ENCODE measurements at regions not wholly inside any gene's neighbourhood (a gene's known extent, or its start where the extent isn't known, plus 50 kb on each side); places are given as distances from the start of the nearest gene placed in this dataset.
"Not testable (repeated sequence)": the region's sequence is repeated elsewhere in the genome, so short reads cannot be mapped to it uniquely, and the experiment has no call there.

DNA sequence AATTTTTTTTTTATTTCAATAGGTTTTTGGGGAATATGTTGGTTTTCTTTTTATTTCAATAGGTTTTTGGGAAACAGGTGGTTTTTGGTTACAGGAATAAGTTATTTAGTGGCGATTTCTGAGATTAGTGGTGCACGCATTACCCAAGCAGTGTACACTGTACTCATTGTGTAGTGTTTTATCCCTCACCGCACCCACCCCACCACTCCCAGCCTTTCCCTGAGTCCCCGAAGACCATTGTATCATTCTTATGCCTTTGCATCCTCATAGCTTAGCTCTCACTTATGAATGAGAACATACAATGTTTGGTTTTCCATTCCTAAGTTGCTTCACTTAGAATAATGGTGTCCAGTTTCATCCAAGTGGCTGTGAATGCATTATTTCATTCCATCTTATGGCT, 2142.4 kb upstream of the DEFB115 start:
- in situ Hi-C loops (cut with MboI); H3K4me3 ChIP-seq: not testable (repeated sequence)
- WGBS, 2 experiments (ENCODE audit: low coverage in 1 of 2, low lambda C conversion rate in 2 of 2, missing lambda C conversion rate in 2 of 2), result 22% methylated on average over 4 of the region's 4 CpGs

GRCh38 chr20:29119141-29119540, 2138.3 kb upstream of the DEFB115 start:
- Histone ChIP-seq H3K9me3 (ENCODE audit: low read depth) (no peaks in the 10 kb centered on the region), H2AFZ (no peak overlapping the region), H3K79me2 (ENCODE audit: insufficient read depth) (no peaks in the 10 kb centered on the region), H3K27me3 (replicated peaks; ENCODE audit: insufficient read depth) (no peaks in the 10 kb centered on the region), H3K36me3 (ENCODE audit: low read depth) (no peaks in the 10 kb centered on the region), H3K9me2 (ENCODE audit: insufficient read depth) (no peaks in the 10 kb centered on the region), H3K4me1 (ENCODE audit: insufficient read depth) (no peaks in the 10 kb centered on the region), H3F3A (ENCODE audit: insufficient read depth) (no peaks in the 10 kb centered on the region), H3K9ac (no peak overlapping the region), H4K20me1 (ENCODE audit: insufficient read depth) (no peaks in the 10 kb centered on the region), H3K4me3 (no peak overlapping the region), H3K27ac (no peak overlapping the region), H3K4me2 (ENCODE audit: unreplicated experiment) (no peak overlapping the region)
- in situ Hi-C loops (cut with MboI), result no loop called here
- DNase-seq, result no peak
- TF ChIP-seq EZH2 (IDR thresholded peaks at IDR 0.05; ENCODE audit: insufficient read depth, poor library complexity, severe bottlenecking) (no peak), EZH2phosphoT487 (IDR thresholded peaks at IDR 0.05; ENCODE audit: insufficient read depth, low read depth) (no peak)
- WGBS, 2 experiments (ENCODE audit: low coverage in 1 of 2, low lambda C conversion rate in 2 of 2, missing lambda C conversion rate in 2 of 2), result 13 to 17% methylated on average over 7 of the region's 7 CpGs

More for the DNA sequence above, 2142.4 kb upstream of the DEFB115 start:
- not testable (repeated sequence) for H3K9ac ChIP-seq; H2AFZ ChIP-seq; DNase-seq; H3K4me2 ChIP-seq (ENCODE audit: unreplicated experiment); H3K36me3 ChIP-seq (ENCODE audit: low read depth); H3K9me2 ChIP-seq (ENCODE audit: insufficient read depth); H3K27me3 ChIP-seq (replicated peaks; ENCODE audit: insufficient read depth); H3K4me1 ChIP-seq (ENCODE audit: insufficient read depth); H3K79me2 ChIP-seq (ENCODE audit: insufficient read depth); H3F3A ChIP-seq (ENCODE audit: insufficient read depth); H4K20me1 ChIP-seq (ENCODE audit: insufficient read depth); H3K9me3 ChIP-seq (ENCODE audit: low read depth); H3K27ac ChIP-seq

- H3K36me3 ChIP-seq (ENCODE audit: low read depth); H3F3A ChIP-seq (ENCODE audit: insufficient read depth); H2AFZ ChIP-seq; H3K79me2 ChIP-seq (ENCODE audit: insufficient read depth); in situ Hi-C loops (cut with MboI); H4K20me1 ChIP-seq (ENCODE audit: insufficient read depth); H3K9me2 ChIP-seq (ENCODE audit: insufficient read depth); H3K9me3 ChIP-seq (ENCODE audit: low read depth); H3K27ac ChIP-seq; H3K4me2 ChIP-seq (ENCODE audit: unreplicated experiment); DNase-seq; H3K4me1 ChIP-seq (ENCODE audit: insufficient read depth); H3K27me3 ChIP-seq (replicated peaks; ENCODE audit: insufficient read depth); H3K4me3 ChIP-seq; H3K9ac ChIP-seq: not testable (repeated sequence)
- WGBS, 2 experiments (ENCODE audit: low coverage in 1 of 2, low lambda C conversion rate in 2 of 2, missing lambda C conversion rate in 2 of 2), result 13 to 22% methylated on average over 1 of the region's 1 CpG
Measured at GRCh38 chr20:29119684-29120083, 2137.8 kb upstream of the DEFB115 start.

DNA sequence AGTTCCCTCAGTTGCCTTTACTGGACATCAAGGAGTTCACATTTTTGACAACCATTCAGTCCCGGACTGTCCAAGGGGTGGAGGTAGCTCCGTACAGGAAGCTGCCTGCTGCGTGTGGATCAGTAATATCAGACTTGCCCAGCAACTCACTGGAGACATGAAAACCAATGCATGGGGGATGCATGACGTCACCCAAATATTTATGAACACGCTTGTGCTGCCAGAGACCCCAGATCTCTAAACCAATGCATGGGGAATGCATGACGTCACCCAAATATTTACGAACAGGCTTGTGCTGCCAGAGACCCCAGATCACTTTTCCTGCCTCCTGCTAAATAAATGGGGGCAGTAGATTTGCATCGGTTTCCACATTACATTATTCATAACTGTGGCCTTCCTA, 2137.4 kb upstream of the DEFB115 start:
- H4K20me1 ChIP-seq (ENCODE audit: insufficient read depth); H3K9me2 ChIP-seq (ENCODE audit: insufficient read depth); H3F3A ChIP-seq (ENCODE audit: insufficient read depth); H3K4me3 ChIP-seq; H3K9ac ChIP-seq; H3K9me3 ChIP-seq (ENCODE audit: low read depth); H3K36me3 ChIP-seq (ENCODE audit: low read depth); H3K27ac ChIP-seq; H3K27me3 ChIP-seq (replicated peaks; ENCODE audit: insufficient read depth); H3K4me2 ChIP-seq (ENCODE audit: unreplicated experiment); in situ Hi-C loops (cut with MboI); H3K4me1 ChIP-seq (ENCODE audit: insufficient read depth); DNase-seq; H2AFZ ChIP-seq; H3K79me2 ChIP-seq (ENCODE audit: insufficient read depth): not testable (repeated sequence)
- WGBS, 2 experiments (ENCODE audit: low coverage in 1 of 2, low lambda C conversion rate in 2 of 2, missing lambda C conversion rate in 2 of 2), result 16 to 21% methylated on average over 8 of the region's 8 CpGs

DNA sequence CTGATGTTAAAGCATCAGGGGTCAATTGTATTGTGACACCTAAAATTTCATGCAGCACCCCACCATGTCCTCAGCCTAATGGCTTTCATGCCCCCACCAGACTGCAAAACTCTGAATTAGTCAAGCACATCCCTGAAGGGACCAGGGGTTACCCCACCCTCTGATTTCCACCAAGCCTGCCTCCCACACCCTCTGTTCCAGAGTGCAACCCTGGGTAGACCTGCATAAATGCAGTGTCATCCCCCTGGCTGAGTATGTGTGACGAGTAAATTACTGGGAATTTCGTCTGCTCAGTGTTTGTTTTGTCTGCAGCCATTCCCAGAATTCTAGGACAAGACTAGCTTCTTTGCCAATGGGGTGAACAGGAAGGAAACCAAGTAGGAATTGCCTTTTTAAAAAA, 2136.9 kb upstream of the DEFB115 start:
- H3K36me3 ChIP-seq (ENCODE audit: low read depth); H3K9me3 ChIP-seq (ENCODE audit: low read depth); H3K79me2 ChIP-seq (ENCODE audit: insufficient read depth); H3K9me2 ChIP-seq (ENCODE audit: insufficient read depth); H3K9ac ChIP-seq; H3K4me2 ChIP-seq (ENCODE audit: unreplicated experiment); H3K27me3 ChIP-seq (replicated peaks; ENCODE audit: insufficient read depth); H4K20me1 ChIP-seq (ENCODE audit: insufficient read depth); DNase-seq; in situ Hi-C loops (cut with MboI); H3K27ac ChIP-seq; H2AFZ ChIP-seq; H3F3A ChIP-seq (ENCODE audit: insufficient read depth); H3K4me1 ChIP-seq (ENCODE audit: insufficient read depth); H3K4me3 ChIP-seq: not testable (repeated sequence)
- 1 to 4% methylated on average over 2 of the region's 2 CpGs for WGBS, 2 experiments (ENCODE audit: low coverage in 1 of 2, low lambda C conversion rate in 2 of 2, missing lambda C conversion rate in 2 of 2)

GRCh38 chr20:29122784-29123183, 2134.7 kb upstream of the DEFB115 start:
- H3K79me2 ChIP-seq (ENCODE audit: insufficient read depth); H4K20me1 ChIP-seq (ENCODE audit: insufficient read depth); H3F3A ChIP-seq (ENCODE audit: insufficient read depth); H3K9me3 ChIP-seq (ENCODE audit: low read depth); H3K4me3 ChIP-seq; H3K4me2 ChIP-seq (ENCODE audit: unreplicated experiment); DNase-seq; H3K27ac ChIP-seq; H3K9me2 ChIP-seq (ENCODE audit: insufficient read depth); H3K4me1 ChIP-seq (ENCODE audit: insufficient read depth); in situ Hi-C loops (cut with MboI); H3K9ac ChIP-seq; H3K27me3 ChIP-seq (replicated peaks; ENCODE audit: insufficient read depth); H3K36me3 ChIP-seq (ENCODE audit: low read depth); H2AFZ ChIP-seq: not testable (repeated sequence)
- 13 to 16% methylated on average over 3 of the region's 3 CpGs for WGBS, 2 experiments (ENCODE audit: low coverage in 1 of 2, low lambda C conversion rate in 2 of 2, missing lambda C conversion rate in 2 of 2)
